Keratinocyte (primary cell): ENCODE measurements at regions not wholly inside any gene's neighbourhood (a gene's known extent, or its start where the extent isn't known, plus 50 kb on each side); places are given as distances from the start of the nearest gene placed in this dataset.

ENCODE experiments used
- CTCF ChIP-seq, 3 experiments: IDR thresholded peaks in 1 of 3; conservative IDR thresholded peaks in 1 of 3; optimal IDR thresholded peaks in 1 of 3; 2 replicates in 2 of 3; 3 replicates in 1 of 3; pipeline versions ENCODE3 to v1.5.1; 2011; ENCODE audit warnings: low read length in 3 of 3, mild to moderate bottlenecking in 3 of 3, moderate library complexity in 2 of 3, control low read depth in 1 of 3, inconsistent platforms in 1 of 3; ENCODE audit not compliant: insufficient read depth in 2 of 3; ENCODE audit errors: extremely low read depth in 1 of 3
- EZH2 ChIP-seq: IDR thresholded peaks from one replicate; pipeline ENCODE4 v1.6.1; 2012; ENCODE audit warnings: inconsistent platforms, mild to moderate bottlenecking, low read length, moderate library complexity

GRCh38 chr13:103184413-103184812, 118.2 kb upstream of the SLC10A2 start:
- TF ChIP-seq CTCF (optimal IDR thresholded peaks at IDR 0.05 in 1 of 3, IDR thresholded peaks at IDR 0.05 in 1 of 3, conservative IDR thresholded peaks at IDR 0.05 in 1 of 3; ENCODE audit: extremely low read depth in 1 of 3, insufficient read depth in 2 of 3, low read length in 3 of 3) (no peak), EZH2 (no peak)
